Breast epithelium (tissue), 3 donors: ENCODE measurements at regions not wholly inside any gene's neighbourhood (a gene's known extent, or its start where the extent isn't known, plus 50 kb on each side); places are given as distances from the start of the nearest gene placed in this dataset.

ENCODE experiments used
- POLR2A ChIP-seq: fragments of 450-650 bp; IDR thresholded peaks from one replicate; pipeline ENCODE4 v1.6.1; 2016; ENCODE audit warnings: antibody characterized with exemption, mild to moderate bottlenecking, moderate library complexity
- POLR2AphosphoS5 ChIP-seq, 3 donors: sonication (generic); formaldehyde crosslinking; IDR thresholded peaks; one replicate each; pipeline ENCODE4 v1.6.1; 2017; ENCODE audit warnings: antibody characterized with exemption in 3 of 3
- TF ChIP-seq, protein P1 (sequence below), 3 donors: fragments of 450-650 bp; IDR thresholded peaks; one replicate each; pipeline ENCODE4 v1.5.1; 2016 to 2017; ENCODE audit warnings: antibody characterized with exemption in 3 of 3, mild to moderate bottlenecking in 3 of 3, moderate library complexity in 3 of 3

DNA sequence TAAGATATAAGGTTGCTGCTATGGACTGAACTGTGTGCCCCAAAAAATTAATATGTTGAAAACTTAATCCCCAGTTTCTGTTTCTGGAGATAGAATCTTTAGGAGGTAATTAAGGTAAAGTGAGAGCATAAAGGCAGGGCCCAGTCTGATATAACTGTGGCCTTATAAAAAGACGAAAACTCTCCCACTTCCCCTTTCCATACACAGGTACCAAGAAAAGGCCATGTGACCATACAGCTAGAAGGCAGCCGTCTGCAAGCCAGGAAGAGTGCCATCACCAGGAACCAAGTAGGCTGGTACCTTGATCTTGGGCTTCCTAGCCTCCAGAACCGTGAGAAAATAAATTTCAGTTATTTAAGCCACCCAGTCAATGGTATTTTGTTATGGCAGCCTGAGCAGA lies 550.3 kb downstream of the SMARCA1 start:
- TF ChIP-seq, protein P1, sequence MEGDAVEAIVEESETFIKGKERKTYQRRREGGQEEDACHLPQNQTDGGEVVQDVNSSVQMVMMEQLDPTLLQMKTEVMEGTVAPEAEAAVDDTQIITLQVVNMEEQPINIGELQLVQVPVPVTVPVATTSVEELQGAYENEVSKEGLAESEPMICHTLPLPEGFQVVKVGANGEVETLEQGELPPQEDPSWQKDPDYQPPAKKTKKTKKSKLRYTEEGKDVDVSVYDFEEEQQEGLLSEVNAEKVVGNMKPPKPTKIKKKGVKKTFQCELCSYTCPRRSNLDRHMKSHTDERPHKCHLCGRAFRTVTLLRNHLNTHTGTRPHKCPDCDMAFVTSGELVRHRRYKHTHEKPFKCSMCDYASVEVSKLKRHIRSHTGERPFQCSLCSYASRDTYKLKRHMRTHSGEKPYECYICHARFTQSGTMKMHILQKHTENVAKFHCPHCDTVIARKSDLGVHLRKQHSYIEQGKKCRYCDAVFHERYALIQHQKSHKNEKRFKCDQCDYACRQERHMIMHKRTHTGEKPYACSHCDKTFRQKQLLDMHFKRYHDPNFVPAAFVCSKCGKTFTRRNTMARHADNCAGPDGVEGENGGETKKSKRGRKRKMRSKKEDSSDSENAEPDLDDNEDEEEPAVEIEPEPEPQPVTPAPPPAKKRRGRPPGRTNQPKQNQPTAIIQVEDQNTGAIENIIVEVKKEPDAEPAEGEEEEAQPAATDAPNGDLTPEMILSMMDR (IDR thresholded peaks at IDR 0.05) = no peak
- TF ChIP-seq POLR2AphosphoS5 (IDR thresholded peaks at IDR 0.05) = no peak
- no peak for TF ChIP-seq POLR2A
